ENCODE measurements at regions not wholly inside any gene's neighbourhood (a gene's known extent, or its start where the extent isn't known, plus 50 kb on each side); places are given as distances from the start of the nearest gene placed in this dataset.

DNA sequence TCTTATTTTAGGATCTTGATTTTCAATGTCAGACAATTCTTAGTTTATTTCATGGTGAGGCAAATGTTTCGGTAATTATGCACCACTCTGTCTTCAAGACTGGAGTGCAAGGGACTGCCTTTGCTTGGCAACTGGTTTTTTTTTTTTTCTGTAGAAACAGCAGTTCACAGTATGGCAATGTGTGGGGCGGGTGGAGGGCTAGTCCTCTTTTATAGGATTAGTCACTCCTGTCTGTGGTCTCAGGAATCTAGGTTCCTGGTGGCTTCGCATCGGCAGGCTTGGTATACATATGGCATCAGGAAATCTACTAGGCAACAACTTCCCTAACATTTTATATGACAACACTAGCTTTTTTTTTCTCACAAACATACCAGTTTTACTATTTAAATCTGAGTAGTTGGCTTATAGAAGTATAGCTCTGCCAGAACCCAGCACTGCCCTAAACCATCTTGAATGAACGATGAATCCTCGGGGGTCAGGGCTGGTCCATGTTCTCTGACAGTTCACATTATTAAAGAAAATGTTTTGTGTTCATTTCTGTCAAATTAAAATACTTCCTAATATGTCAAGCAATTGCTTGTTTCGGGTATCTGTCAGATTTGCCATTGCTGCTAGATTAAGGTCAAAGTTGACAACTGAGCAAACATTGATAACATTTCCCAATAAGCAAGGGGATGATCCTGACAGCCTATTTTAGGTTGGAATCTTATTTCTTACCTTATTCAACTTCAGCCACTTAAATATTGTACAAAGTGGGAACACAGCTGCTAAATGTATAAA lies 289.7 kb upstream of the VSTM2A start:
- no peak overlapping the region for H4K8ac ChIP-seq (ENCODE audit: low read length)
- H2BK12ac ChIP-seq (ENCODE audit: low read length in 2 of 2) = no peak overlapping the region
- H3K36me3 ChIP-seq (ENCODE audit: control insufficient read depth in 1 of 2, insufficient read depth in 2 of 2, low read depth in 1 of 2, low read length in 2 of 2) = no peaks in the 10 kb centered on the region
- no peak overlapping the region for H3K4me2 ChIP-seq (ENCODE audit: low read length, poor library complexity, severe bottlenecking)
- no peak overlapping the region for H3K18ac ChIP-seq (ENCODE audit: low read depth in 1 of 2, low read length in 2 of 2)
- H2AK5ac ChIP-seq (ENCODE audit: low read length, severe bottlenecking) = no peak overlapping the region
- no peak overlapping the region for H2BK5ac ChIP-seq (ENCODE audit: low read depth, low read length, poor library complexity, severe bottlenecking)
- no peak overlapping the region for H3K14ac ChIP-seq (ENCODE audit: low read length in 2 of 2)
- no peak overlapping the region for H3K9ac ChIP-seq (ENCODE audit: low read length)
- H3K23ac ChIP-seq (ENCODE audit: low read length in 2 of 2) = no peak overlapping the region
- no peak overlapping the region for H2BK15ac ChIP-seq (ENCODE audit: low read depth, poor library complexity, severe bottlenecking)
- DNase-seq = no peak
- no peaks in the 10 kb centered on the region for H3K4me1 ChIP-seq (ENCODE audit: control insufficient read depth, insufficient read depth, low read depth, low read length)
- no peak overlapping the region for H3K4ac ChIP-seq (ENCODE audit: low read depth in 1 of 2, low read length in 2 of 2)
- WGBS = 90% methylated on average over 4 of the region's 7 CpGs
- H2AFZ ChIP-seq (ENCODE audit: low read depth, low read length) = no peak overlapping the region
- no peaks in the 10 kb centered on the region for H3K79me1 ChIP-seq (replicated peaks; ENCODE audit: low read length, poor library complexity, severe bottlenecking)
- H2BK120ac ChIP-seq (ENCODE audit: low read depth, low read length) = no peak overlapping the region
- no peak overlapping the region for H3K4me3 ChIP-seq (ENCODE audit: insufficient read depth in 1 of 2, low read depth in 1 of 2, low read length in 2 of 2)
- H3K9me3 ChIP-seq (ENCODE audit: control insufficient read depth, low read length) = no peaks in the 10 kb centered on the region
- no peak overlapping the region for H4K91ac ChIP-seq (ENCODE audit: low read length)
- H3K27ac ChIP-seq (ENCODE audit: low read length, poor library complexity, severe bottlenecking) = no peak overlapping the region
- H3K27me3 ChIP-seq (ENCODE audit: control insufficient read depth in 1 of 2, insufficient read depth in 1 of 2, low read length in 2 of 2) = no peaks in the 10 kb centered on the region

- no peaks in the 10 kb centered on the region for H3K36me3 ChIP-seq (ENCODE audit: control insufficient read depth in 1 of 2, insufficient read depth in 2 of 2, low read depth in 1 of 2, low read length in 2 of 2)
- H3K4me2 ChIP-seq (ENCODE audit: low read length, poor library complexity, severe bottlenecking) = no peak overlapping the region
- no peak overlapping the region for H2AFZ ChIP-seq (ENCODE audit: low read depth, low read length)
- H4K8ac ChIP-seq (ENCODE audit: low read length) = no peak overlapping the region
- H2BK120ac ChIP-seq (ENCODE audit: low read depth, low read length) = no peak overlapping the region
- no peak overlapping the region for H3K14ac ChIP-seq (ENCODE audit: low read length in 2 of 2)
- H3K27ac ChIP-seq (ENCODE audit: low read length, poor library complexity, severe bottlenecking) = no peak overlapping the region
- no peak overlapping the region for H4K91ac ChIP-seq (ENCODE audit: low read length)
- no peak overlapping the region for H3K18ac ChIP-seq (ENCODE audit: low read depth in 1 of 2, low read length in 2 of 2)
- H3K9ac ChIP-seq (ENCODE audit: low read length) = no peak overlapping the region
- no peak for DNase-seq
- no peaks in the 10 kb centered on the region for H3K4me1 ChIP-seq (ENCODE audit: control insufficient read depth, insufficient read depth, low read depth, low read length)
- H3K4ac ChIP-seq (ENCODE audit: low read depth in 1 of 2, low read length in 2 of 2) = no peak overlapping the region
- no peak overlapping the region for H3K23ac ChIP-seq (ENCODE audit: low read length in 2 of 2)
- no peak overlapping the region for H2BK15ac ChIP-seq (ENCODE audit: low read depth, poor library complexity, severe bottlenecking)
- H3K9me3 ChIP-seq (ENCODE audit: control insufficient read depth, low read length) = no peaks in the 10 kb centered on the region
- H2BK12ac ChIP-seq (ENCODE audit: low read length in 2 of 2) = no peak overlapping the region
- H3K27me3 ChIP-seq (ENCODE audit: control insufficient read depth in 1 of 2, insufficient read depth in 1 of 2, low read length in 2 of 2) = no peaks in the 10 kb centered on the region
- no peak overlapping the region for H2BK5ac ChIP-seq (ENCODE audit: low read depth, low read length, poor library complexity, severe bottlenecking)
- H3K79me1 ChIP-seq (replicated peaks; ENCODE audit: low read length, poor library complexity, severe bottlenecking) = no peaks in the 10 kb centered on the region
- 83% methylated on average over 4 of the region's 5 CpGs for WGBS
- no peak overlapping the region for H3K4me3 ChIP-seq (ENCODE audit: insufficient read depth in 1 of 2, low read depth in 1 of 2, low read length in 2 of 2)
- no peak overlapping the region for H2AK5ac ChIP-seq (ENCODE audit: low read length, severe bottlenecking)
Observed at GRCh38 chr7:54253036-54253373, 289.2 kb upstream of the VSTM2A start.

GRCh38 chr7:54255242-54255641 lies 286.9 kb upstream of the VSTM2A start:
- 73% methylated on average over 1 of the region's 1 CpG for WGBS
- no peaks in the 10 kb centered on the region for H3K79me1 ChIP-seq (replicated peaks; ENCODE audit: low read length, poor library complexity, severe bottlenecking)
- no peak for DNase-seq

GRCh38 chr7:54259185-54259584 lies 283.0 kb upstream of the VSTM2A start:
- Histone ChIP-seq H3K79me1 (replicated peaks; ENCODE audit: low read length, poor library complexity, severe bottlenecking) (no peaks in the 10 kb centered on the region), H3K14ac (ENCODE audit: low read length in 2 of 2) (no peak overlapping the region), H3K23ac (ENCODE audit: low read length in 2 of 2) (no peak overlapping the region), H3K27ac (ENCODE audit: low read length, poor library complexity, severe bottlenecking) (no peak overlapping the region), H3K9ac (ENCODE audit: low read length) (no peak overlapping the region), H2BK5ac (ENCODE audit: low read depth, low read length, poor library complexity, severe bottlenecking) (no peak overlapping the region), H3K4me2 (ENCODE audit: low read length, poor library complexity, severe bottlenecking) (no peak overlapping the region), H4K8ac (ENCODE audit: low read length) (no peak overlapping the region), H2BK120ac (ENCODE audit: low read depth, low read length) (no peak overlapping the region), H2BK12ac (ENCODE audit: low read length in 2 of 2) (no peak overlapping the region), H3K4me1 (ENCODE audit: control insufficient read depth, insufficient read depth, low read depth, low read length) (no peaks in the 10 kb centered on the region), H3K4me3 (ENCODE audit: insufficient read depth in 1 of 2, low read depth in 1 of 2, low read length in 2 of 2) (no peak overlapping the region), H2BK15ac (ENCODE audit: low read depth, poor library complexity, severe bottlenecking) (no peak overlapping the region), H3K27me3 (ENCODE audit: control insufficient read depth in 1 of 2, insufficient read depth in 1 of 2, low read length in 2 of 2) (no peaks in the 10 kb centered on the region), H3K4ac (ENCODE audit: low read depth in 1 of 2, low read length in 2 of 2) (no peak overlapping the region), H3K9me3 (ENCODE audit: control insufficient read depth, low read length) (no peaks in the 10 kb centered on the region), H2AFZ (ENCODE audit: low read depth, low read length) (no peak overlapping the region), H2AK5ac (ENCODE audit: low read length, severe bottlenecking) (no peak overlapping the region), H4K91ac (ENCODE audit: low read length) (no peak overlapping the region), H3K36me3 (ENCODE audit: control insufficient read depth in 1 of 2, insufficient read depth in 2 of 2, low read depth in 1 of 2, low read length in 2 of 2) (no peaks in the 10 kb centered on the region), H3K18ac (ENCODE audit: low read depth in 1 of 2, low read length in 2 of 2) (no peak overlapping the region)
- WGBS = 85% methylated on average over 7 of the region's 9 CpGs
- DNase-seq = no peak

More at GRCh38 chr7:54255242-54255641, 286.9 kb upstream of the VSTM2A start:
- H2BK5ac ChIP-seq (ENCODE audit: low read depth, low read length, poor library complexity, severe bottlenecking) = no peak overlapping the region
- no peak overlapping the region for H3K4me2 ChIP-seq (ENCODE audit: low read length, poor library complexity, severe bottlenecking)
- no peak overlapping the region for H2AK5ac ChIP-seq (ENCODE audit: low read length, severe bottlenecking)
- no peak overlapping the region for H2BK120ac ChIP-seq (ENCODE audit: low read depth, low read length)
- no peak overlapping the region for H3K4me3 ChIP-seq (ENCODE audit: insufficient read depth in 1 of 2, low read depth in 1 of 2, low read length in 2 of 2)
- H2BK15ac ChIP-seq (ENCODE audit: low read depth, poor library complexity, severe bottlenecking) = no peak overlapping the region
- no peak overlapping the region for H3K4ac ChIP-seq (ENCODE audit: low read depth in 1 of 2, low read length in 2 of 2)
- no peak overlapping the region for H3K14ac ChIP-seq (ENCODE audit: low read length in 2 of 2)
- H3K23ac ChIP-seq (ENCODE audit: low read length in 2 of 2) = no peak overlapping the region
- no peak overlapping the region for H2AFZ ChIP-seq (ENCODE audit: low read depth, low read length)
- H4K91ac ChIP-seq (ENCODE audit: low read length) = no peak overlapping the region
- H3K18ac ChIP-seq (ENCODE audit: low read depth in 1 of 2, low read length in 2 of 2) = no peak overlapping the region
- H3K27ac ChIP-seq (ENCODE audit: low read length, poor library complexity, severe bottlenecking) = no peak overlapping the region
- H3K27me3 ChIP-seq (ENCODE audit: control insufficient read depth in 1 of 2, insufficient read depth in 1 of 2, low read length in 2 of 2) = no peaks in the 10 kb centered on the region
- H4K8ac ChIP-seq (ENCODE audit: low read length) = no peak overlapping the region
- no peak overlapping the region for H2BK12ac ChIP-seq (ENCODE audit: low read length in 2 of 2)
- no peaks in the 10 kb centered on the region for H3K9me3 ChIP-seq (ENCODE audit: control insufficient read depth, low read length)
- H3K36me3 ChIP-seq (ENCODE audit: control insufficient read depth in 1 of 2, insufficient read depth in 2 of 2, low read depth in 1 of 2, low read length in 2 of 2) = no peaks in the 10 kb centered on the region
- no peaks in the 10 kb centered on the region for H3K4me1 ChIP-seq (ENCODE audit: control insufficient read depth, insufficient read depth, low read depth, low read length)
- H3K9ac ChIP-seq (ENCODE audit: low read length) = no peak overlapping the region

Measured in mesenchymal stem cell (in vitro differentiated cells and primary cell).